ENCODE measurements at regions not wholly inside any gene's neighbourhood (a gene's known extent, or its start where the extent isn't known, plus 50 kb on each side); places are given as distances from the start of the nearest gene placed in this dataset.
"Not testable (repeated sequence)": the region's sequence is repeated elsewhere in the genome, so short reads cannot be mapped to it uniquely, and the experiment has no call there.

GRCh38 chr7:34497153-34497777, 160.8 kb upstream of the NPSR1 start:
- no peak for DNase-seq

- no peak for DNase-seq
Observed at GRCh38 chr7:34501156-34501555, 156.9 kb upstream of the NPSR1 start.

- no peak for DNase-seq
Observed at GRCh38 chr7:34507191-34507590, 150.8 kb upstream of the NPSR1 start.

- no peak for DNase-seq
Observed at GRCh38 chr7:34523226-34523918, 134.6 kb upstream of the NPSR1 start.

- DNase-seq: no peak
Observed at GRCh38 chr7:34530259-34530658, 127.8 kb upstream of the NPSR1 start.

GRCh38 chr7:34539003-34539402, 119.0 kb upstream of the NPSR1 start:
- DNase-seq: no peak

- DNase-seq: no peak
Observed at GRCh38 chr7:34544621-34545020, 113.4 kb upstream of the NPSR1 start.

- DNase-seq: no peak
Observed at GRCh38 chr7:34550996-34551395, 107.0 kb upstream of the NPSR1 start.

- no peak for DNase-seq
Observed at GRCh38 chr7:34552502-34552901, 105.5 kb upstream of the NPSR1 start.

GRCh38 chr7:34558022-34558421, 100.0 kb upstream of the NPSR1 start:
- no peak for DNase-seq

- DNase-seq: no peak
Observed at GRCh38 chr7:34564091-34564490, 93.9 kb upstream of the NPSR1 start.

GRCh38 chr7:34567906-34568305, 90.1 kb upstream of the NPSR1 start:
- no peak for DNase-seq

- no peak for DNase-seq
Observed at GRCh38 chr7:34569975-34570699, 87.9 kb upstream of the NPSR1 start.

- no peak for DNase-seq
Observed at GRCh38 chr7:34575006-34575405, 83.0 kb upstream of the NPSR1 start.

- not testable (repeated sequence) for DNase-seq
Observed at GRCh38 chr7:34577934-34578333, 80.1 kb upstream of the NPSR1 start.

- not testable (repeated sequence) for DNase-seq
Observed at GRCh38 chr7:34581698-34582097, 76.3 kb upstream of the NPSR1 start.

- DNase-seq: no peak
Observed at GRCh38 chr7:34584526-34584925, 73.5 kb upstream of the NPSR1 start.

- DNase-seq: no peak
Observed at GRCh38 chr7:34596887-34597286, 61.1 kb upstream of the NPSR1 start.

- DNase-seq: no peak
Observed at GRCh38 chr7:34603711-34604444, 54.1 kb upstream of the NPSR1 start.

Measured in activated gamma-delta T cell treated with Interleukin-2 at 50 U/mL for 16 hours (primary cell).